Gastroesophageal sphincter (tissue), 3 donors: ENCODE measurements at regions not wholly inside any gene's neighbourhood (a gene's known extent, or its start where the extent isn't known, plus 50 kb on each side); places are given as distances from the start of the nearest gene placed in this dataset.

Source experiments
- CTCF ChIP-seq, 4 experiments: fragments of 200-600 bp in 2 of 4; fragments of 450-650 bp in 2 of 4; sonication (generic) in 1 of 4; IDR thresholded peaks; one replicate each; pipeline ENCODE4 v1.5.1; 2017 to 2019; ENCODE audit warnings: antibody characterized with exemption in 4 of 4, mild to moderate bottlenecking in 2 of 4, moderate library complexity in 2 of 4
- POLR2A ChIP-seq, 2 donors: fragments of 450-650 bp; IDR thresholded peaks; one replicate each; pipeline ENCODE4 v1.6.1; 2017; ENCODE audit warnings: antibody characterized with exemption in 2 of 2, mild to moderate bottlenecking in 2 of 2, moderate library complexity in 1 of 2

GRCh38 chrX:96578781-96579180 is 105.9 kb upstream of the DIAPH2 start:
- TF ChIP-seq CTCF (IDR thresholded peaks at IDR 0.05) (no peak), POLR2A (IDR thresholded peaks at IDR 0.05) (no peak)
